Omental fat pad (tissue), 3 donors: ENCODE measurements at regions not wholly inside any gene's neighbourhood (a gene's known extent, or its start where the extent isn't known, plus 50 kb on each side); places are given as distances from the start of the nearest gene placed in this dataset.

Experiments
- ATAC-seq: fragments of 150-250 bp; one replicate; pipeline ENCODE4 v1.9.1; 2016; ENCODE audit warnings: mild to moderate bottlenecking, moderate library complexity; ENCODE audit not compliant: low FRiP score
- DNase-seq: peaks from one replicate; pipeline ENCODE4 v3.0.0-alpha.2; 2019; ENCODE audit warnings: low spot score
- CTCF ChIP-seq, 3 donors: fragments of 450-650 bp; IDR thresholded peaks; one replicate each; pipeline ENCODE4 v1.5.1; 2016 to 2017; ENCODE audit warnings: antibody characterized with exemption in 3 of 3, mild to moderate bottlenecking in 3 of 3, moderate library complexity in 2 of 3

GRCh38 chr18:990197-990596 lies 85.5 kb downstream of the ADCYAP1 start:
- TF ChIP-seq CTCF (IDR thresholded peaks at IDR 0.05), result no peak
- no peak for ATAC-seq
- no peak for DNase-seq

GRCh38 chr18:991441-991840 lies 86.8 kb downstream of the ADCYAP1 start:
- no peak for TF ChIP-seq CTCF (IDR thresholded peaks at IDR 0.05)
- no peak for DNase-seq
- ATAC-seq, result no peak

GRCh38 chr18:993560-993959 lies 88.9 kb downstream of the ADCYAP1 start:
- ATAC-seq, result no peak
- DNase-seq, result no peak
- TF ChIP-seq CTCF (IDR thresholded peaks at IDR 0.05), result no peak

- TF ChIP-seq CTCF (IDR thresholded peaks at IDR 0.05), result no peak
- DNase-seq, result no peak
- peak; percentile 59 for ATAC-seq
These were observed 91.0 kb downstream of the ADCYAP1 start for GRCh38 chr18:995629-996028.

GRCh38 chr18:997499-997898 lies 92.8 kb downstream of the ADCYAP1 start:
- DNase-seq, result no peak
- no peak for TF ChIP-seq CTCF (IDR thresholded peaks at IDR 0.05)
- ATAC-seq, result no peak

GRCh38 chr18:998936-999335 lies 94.3 kb downstream of the ADCYAP1 start:
- TF ChIP-seq CTCF (IDR thresholded peaks at IDR 0.05), result no peak
- DNase-seq (no peak), ATAC-seq (no peak)

- peak; percentile 60 for ATAC-seq
- TF ChIP-seq CTCF (IDR thresholded peaks at IDR 0.05), result no peak
- no peak for DNase-seq
These were observed 98.0 kb downstream of the ADCYAP1 start for GRCh38 chr18:1002653-1003178.
